ENCODE measurements at regions not wholly inside any gene's neighbourhood (a gene's known extent, or its start where the extent isn't known, plus 50 kb on each side); places are given as distances from the start of the nearest gene placed in this dataset.

- TF ChIP-seq POLR2A (IDR thresholded peaks at IDR 0.05) (no peak), POLR2AphosphoS5 (IDR thresholded peaks at IDR 0.05) (no peak), EP300 (IDR thresholded peaks at IDR 0.05; ENCODE audit: low read depth) (no peak)
- TF ChIP-seq, protein P1, sequence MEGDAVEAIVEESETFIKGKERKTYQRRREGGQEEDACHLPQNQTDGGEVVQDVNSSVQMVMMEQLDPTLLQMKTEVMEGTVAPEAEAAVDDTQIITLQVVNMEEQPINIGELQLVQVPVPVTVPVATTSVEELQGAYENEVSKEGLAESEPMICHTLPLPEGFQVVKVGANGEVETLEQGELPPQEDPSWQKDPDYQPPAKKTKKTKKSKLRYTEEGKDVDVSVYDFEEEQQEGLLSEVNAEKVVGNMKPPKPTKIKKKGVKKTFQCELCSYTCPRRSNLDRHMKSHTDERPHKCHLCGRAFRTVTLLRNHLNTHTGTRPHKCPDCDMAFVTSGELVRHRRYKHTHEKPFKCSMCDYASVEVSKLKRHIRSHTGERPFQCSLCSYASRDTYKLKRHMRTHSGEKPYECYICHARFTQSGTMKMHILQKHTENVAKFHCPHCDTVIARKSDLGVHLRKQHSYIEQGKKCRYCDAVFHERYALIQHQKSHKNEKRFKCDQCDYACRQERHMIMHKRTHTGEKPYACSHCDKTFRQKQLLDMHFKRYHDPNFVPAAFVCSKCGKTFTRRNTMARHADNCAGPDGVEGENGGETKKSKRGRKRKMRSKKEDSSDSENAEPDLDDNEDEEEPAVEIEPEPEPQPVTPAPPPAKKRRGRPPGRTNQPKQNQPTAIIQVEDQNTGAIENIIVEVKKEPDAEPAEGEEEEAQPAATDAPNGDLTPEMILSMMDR (IDR thresholded peaks at IDR 0.05): no peak
These were observed 65.2 kb upstream of the SPPL2A start for GRCh38 chr15:50830477-50831354.

Measured in transverse colon (tissue), 4 donors.